Thymus (tissue), 11 donors: ENCODE measurements at regions not wholly inside any gene's neighbourhood (a gene's known extent, or its start where the extent isn't known, plus 50 kb on each side); places are given as distances from the start of the nearest gene placed in this dataset.

ENCODE experiments used
- DNase-seq, 9 donors: peaks; one replicate each; pipeline ENCODE4 v3.0.0-alpha.2; 2013; ENCODE audit warnings: low spot score in 9 of 9, low read depth in 6 of 9, missing footprints in 1 of 9
- H3K27ac ChIP-seq, 2 donors: one replicate each; pipeline ENCODE4 v1.5.1; 2013; ENCODE audit warnings: control low read depth in 1 of 2, low read depth in 1 of 2, low read length in 1 of 2, mild to moderate bottlenecking in 1 of 2, moderate library complexity in 1 of 2
- H3K27me3 ChIP-seq, 2 donors: one replicate each; pipeline ENCODE4 v1.5.1; 2013; ENCODE audit warnings: low read length in 1 of 2; ENCODE audit not compliant: control insufficient read depth in 2 of 2, insufficient read depth in 1 of 2
- H3K36me3 ChIP-seq, 2 donors: one replicate each; pipeline ENCODE4 v1.5.1; 2013; ENCODE audit warnings: low read length in 1 of 2, mild to moderate bottlenecking in 1 of 2, moderate library complexity in 1 of 2; ENCODE audit not compliant: control insufficient read depth in 2 of 2, insufficient read depth in 2 of 2
- H3K4me1 ChIP-seq, 2 donors: one replicate each; pipeline ENCODE4 v1.5.1; 2013; ENCODE audit warnings: low read length in 2 of 2; ENCODE audit not compliant: control insufficient read depth in 2 of 2, insufficient read depth in 2 of 2
- H3K4me3 ChIP-seq, 2 donors: one replicate each; pipeline ENCODE4 v1.5.1; 2013; ENCODE audit warnings: low read length in 2 of 2, control low read depth in 1 of 2, mild to moderate bottlenecking in 1 of 2
- H3K9me3 ChIP-seq, 2 donors: one replicate each; pipeline ENCODE4 v1.5.1; 2013; ENCODE audit warnings: low read length in 1 of 2, mild to moderate bottlenecking in 1 of 2; ENCODE audit not compliant: control insufficient read depth in 2 of 2, insufficient read depth in 1 of 2
- WGBS: extraction: QIAGEN DNeasy Blood & Tissue Kit; methylation state at CpG from one replicate; pipeline ENCODE4 v1.1.7; 2013; 5-methylcytosine and 5-hydroxymethylcytosine counted together
- donor health status: healthy.

DNA sequence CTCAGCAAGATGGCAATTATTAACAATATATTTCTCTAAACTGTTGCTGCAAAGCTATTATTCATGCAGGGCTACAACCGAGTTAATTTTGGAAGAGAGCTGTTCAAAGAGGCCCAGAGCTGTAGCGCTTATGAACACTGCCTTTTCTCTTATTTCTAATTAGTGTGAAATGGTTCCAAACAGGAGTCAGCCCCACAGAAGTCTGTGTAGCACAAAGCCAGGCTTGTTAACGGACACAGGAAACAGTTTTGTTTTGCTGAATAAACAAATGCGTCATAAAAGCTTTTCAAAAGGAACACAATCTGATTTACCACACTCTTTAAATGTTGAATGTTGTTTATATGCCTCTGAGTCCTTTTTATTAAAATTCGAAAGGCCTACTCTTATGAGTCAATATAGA lies 396.5 kb downstream of the ANXA1 start:
- WGBS: 83% methylated on average over 5 of the region's 5 CpGs
- no peak for DNase-seq

DNA sequence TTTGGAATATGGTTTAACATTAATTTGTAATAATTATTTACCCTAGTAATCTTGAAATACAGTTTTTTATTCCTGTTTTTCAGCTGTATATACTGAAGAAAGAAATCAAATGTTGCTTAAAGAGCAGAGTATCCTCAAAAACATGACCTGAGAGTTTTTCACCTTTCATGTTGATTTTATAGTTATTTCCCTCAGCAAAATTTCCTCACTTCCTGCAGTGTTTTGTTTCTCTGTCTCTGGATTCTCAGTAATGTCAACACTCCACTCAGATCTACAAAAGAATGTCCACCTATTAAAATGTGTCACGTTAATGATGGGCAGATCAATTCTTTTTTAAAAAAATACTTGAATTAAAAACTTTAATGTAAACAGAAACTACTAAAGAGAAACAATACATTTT lies 398.3 kb downstream of the ANXA1 start:
- no peak for DNase-seq
- H3K9me3 ChIP-seq: no peaks in the 10 kb centered on the region
- H3K27me3 ChIP-seq: no peaks in the 10 kb centered on the region
- H3K4me1 ChIP-seq: no peaks in the 10 kb centered on the region
- no peak overlapping the region for H3K4me3 ChIP-seq
- no peaks in the 10 kb centered on the region for H3K36me3 ChIP-seq
- H3K27ac ChIP-seq: no peak overlapping the region
- WGBS: 86% methylated on average over 1 of the region's 1 CpG

More for the DNA sequence above, 396.5 kb downstream of the ANXA1 start:
- Histone ChIP-seq H3K27me3 (no peaks in the 10 kb centered on the region), H3K27ac (no peak overlapping the region), H3K9me3 (no peaks in the 10 kb centered on the region), H3K36me3 (no peaks in the 10 kb centered on the region), H3K4me3 (no peak overlapping the region), H3K4me1 (no peaks in the 10 kb centered on the region)

DNA sequence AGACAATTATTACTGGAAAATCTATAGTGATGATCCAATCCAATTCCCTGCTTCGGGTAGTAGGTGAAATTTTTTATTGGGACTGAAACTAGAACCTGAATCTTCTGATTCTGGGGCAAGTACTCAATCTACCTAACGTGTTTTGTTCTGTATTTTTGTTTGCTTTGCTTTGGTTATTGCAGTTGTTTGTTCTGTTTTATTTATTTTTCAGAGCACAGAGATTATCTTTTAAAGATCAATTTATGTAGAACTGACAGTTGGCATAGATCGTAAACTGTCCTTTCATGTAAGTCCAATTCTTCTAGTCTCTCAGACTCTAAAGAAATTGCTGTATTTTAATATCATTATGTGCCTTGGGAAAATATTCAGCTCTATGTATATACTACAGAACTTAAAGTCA lies 401.6 kb downstream of the ANXA1 start:
- H3K27me3 ChIP-seq: no peaks in the 10 kb centered on the region
- DNase-seq: no peak
- H3K4me1 ChIP-seq: no peaks in the 10 kb centered on the region
- H3K36me3 ChIP-seq: no peaks in the 10 kb centered on the region
- no peak overlapping the region for H3K4me3 ChIP-seq
- WGBS: 62% methylated on average over 3 of the region's 3 CpGs
- H3K9me3 ChIP-seq: no peaks in the 10 kb centered on the region
- H3K27ac ChIP-seq: no peak overlapping the region

DNA sequence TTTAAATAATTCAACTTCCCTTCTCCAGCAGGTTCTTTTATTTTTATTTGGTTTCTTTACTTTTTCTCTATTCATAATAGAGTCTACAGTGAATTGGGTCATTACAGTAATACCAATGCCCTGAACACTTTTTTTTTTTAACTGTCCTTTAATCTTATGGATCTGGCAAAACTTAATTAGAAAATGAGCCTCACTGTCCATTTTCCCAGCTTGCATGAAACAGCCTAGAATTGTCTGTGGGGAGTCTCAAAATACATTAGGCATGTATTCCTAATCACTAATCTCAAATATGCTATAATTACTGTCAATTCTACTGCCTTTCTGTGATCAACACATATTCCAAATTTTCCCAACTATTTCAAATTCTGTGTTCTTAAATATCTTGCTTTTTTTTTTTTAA lies 406.8 kb downstream of the ANXA1 start:
- Histone ChIP-seq H3K36me3 (no peaks in the 10 kb centered on the region), H3K4me3 (no peak overlapping the region), H3K9me3 (no peaks in the 10 kb centered on the region), H3K4me1 (no peaks in the 10 kb centered on the region), H3K27me3 (no peaks in the 10 kb centered on the region), H3K27ac (no peak overlapping the region)
- DNase-seq: no peak

DNA sequence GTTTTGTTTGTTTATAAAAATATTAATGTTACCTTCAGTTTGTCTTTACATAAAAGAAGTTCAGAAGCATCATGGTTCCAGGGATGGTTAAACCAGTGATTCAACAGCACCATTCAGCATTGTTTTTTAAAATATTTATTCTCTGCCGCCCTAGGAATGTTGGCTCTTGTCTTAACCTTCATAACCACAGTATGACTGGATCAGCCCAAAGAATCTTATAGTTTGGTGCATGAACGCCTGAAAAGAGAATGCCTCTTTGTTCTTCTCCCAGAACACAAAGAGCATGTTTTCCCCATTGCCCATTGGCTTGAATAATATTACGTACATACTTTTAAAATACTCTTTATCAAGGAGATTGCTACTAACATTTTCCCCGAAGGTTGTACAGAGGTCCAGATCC lies 413.4 kb downstream of the ANXA1 start:
- 96% methylated on average over 4 of the region's 4 CpGs for WGBS
- no peaks in the 10 kb centered on the region for H3K27me3 ChIP-seq
- no peaks in the 10 kb centered on the region for H3K9me3 ChIP-seq
- no peaks in the 10 kb centered on the region for H3K4me1 ChIP-seq
- H3K27ac ChIP-seq: no peak overlapping the region
- H3K36me3 ChIP-seq: no peaks in the 10 kb centered on the region
- no peak overlapping the region for H3K4me3 ChIP-seq
- DNase-seq: no peak

DNA sequence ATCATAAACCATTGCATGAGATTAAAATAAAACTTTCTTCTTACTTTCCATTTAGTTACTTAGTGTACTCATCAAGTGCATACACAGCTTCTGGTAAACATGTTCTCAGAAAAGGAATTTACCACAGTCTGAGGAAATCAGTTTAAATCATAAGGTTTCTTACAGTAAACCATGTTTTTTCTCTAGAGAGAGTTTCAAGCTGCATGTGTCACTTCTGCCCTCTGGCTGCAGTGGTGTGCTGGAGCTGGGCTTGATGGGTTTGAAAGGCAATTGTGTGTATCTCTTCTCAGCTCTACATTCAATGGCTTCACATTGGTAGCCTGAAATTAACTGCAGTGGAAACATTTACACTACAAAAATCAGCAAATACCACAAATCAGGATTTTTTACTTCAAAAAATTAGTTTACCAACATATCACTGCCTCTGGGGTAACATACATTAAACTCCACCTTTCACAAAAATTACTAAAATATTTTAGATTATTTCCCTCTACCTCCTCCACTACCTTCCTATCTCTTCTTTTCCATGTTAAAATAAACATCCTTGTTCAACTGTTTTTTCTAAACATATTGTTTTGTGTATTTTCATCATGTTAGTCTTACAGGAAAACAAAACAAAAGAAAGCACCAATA lies 414.3 kb downstream of the ANXA1 start:
- Histone ChIP-seq H3K4me3 (no peak overlapping the region), H3K36me3 (no peaks in the 10 kb centered on the region), H3K9me3 (no peaks in the 10 kb centered on the region), H3K27ac (no peak overlapping the region), H3K27me3 (no peaks in the 10 kb centered on the region), H3K4me1 (no peaks in the 10 kb centered on the region)
- DNase-seq: peak in 3 of 9 donors; percentile 1 to 42 (median 16)

DNA sequence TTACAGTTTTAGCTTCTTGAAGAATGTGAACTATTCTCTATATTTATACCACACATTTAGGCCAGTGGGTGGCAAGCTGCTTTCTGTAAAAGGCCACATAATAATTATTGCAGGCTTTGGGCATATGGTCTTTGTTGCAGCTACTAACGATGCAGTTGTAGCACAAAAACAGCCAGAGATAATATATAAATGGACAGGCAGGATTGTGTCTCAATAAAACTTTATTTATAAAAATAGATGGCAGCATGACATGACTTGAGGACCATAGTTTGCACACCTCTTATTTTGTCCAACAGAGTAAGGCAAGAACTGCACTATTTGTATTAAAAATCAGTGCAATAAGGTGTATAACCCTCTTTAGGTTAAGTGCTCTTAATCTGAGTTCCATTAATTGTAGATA lies 415.0 kb downstream of the ANXA1 start:
- no peaks in the 10 kb centered on the region for H3K4me1 ChIP-seq
- no peak overlapping the region for H3K27ac ChIP-seq
- H3K36me3 ChIP-seq: no peaks in the 10 kb centered on the region
- no peak overlapping the region for H3K4me3 ChIP-seq
- H3K27me3 ChIP-seq: no peaks in the 10 kb centered on the region
- 83% methylated on average over 1 of the region's 1 CpG for WGBS
- H3K9me3 ChIP-seq: no peaks in the 10 kb centered on the region
- DNase-seq: no peak

DNA sequence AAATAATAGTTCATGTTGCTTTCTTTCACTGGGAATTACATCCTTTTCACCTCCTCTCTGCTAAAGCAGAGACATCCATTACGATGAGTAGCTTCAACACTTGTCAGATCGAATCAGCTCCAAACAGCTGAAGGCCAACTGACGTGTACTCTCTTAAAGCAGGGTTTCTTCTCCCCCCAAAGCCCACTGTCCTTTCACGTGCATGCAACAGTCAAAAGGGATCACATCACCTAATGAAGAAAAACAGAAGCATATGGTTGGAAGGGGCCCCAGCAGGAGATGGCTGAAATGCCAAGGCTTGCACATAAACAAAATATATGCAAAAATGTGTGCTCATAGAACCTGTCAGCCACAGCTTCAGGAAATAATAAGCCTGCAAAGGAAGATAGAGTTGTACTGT lies 421.6 kb downstream of the ANXA1 start:
- H3K27ac ChIP-seq: no peak overlapping the region
- no peaks in the 10 kb centered on the region for H3K36me3 ChIP-seq
- no peak overlapping the region for H3K4me3 ChIP-seq
- no peaks in the 10 kb centered on the region for H3K4me1 ChIP-seq
- no peaks in the 10 kb centered on the region for H3K27me3 ChIP-seq
- WGBS: 82% methylated on average over 4 of the region's 4 CpGs
- DNase-seq: no peak
- H3K9me3 ChIP-seq: no peaks in the 10 kb centered on the region

DNA sequence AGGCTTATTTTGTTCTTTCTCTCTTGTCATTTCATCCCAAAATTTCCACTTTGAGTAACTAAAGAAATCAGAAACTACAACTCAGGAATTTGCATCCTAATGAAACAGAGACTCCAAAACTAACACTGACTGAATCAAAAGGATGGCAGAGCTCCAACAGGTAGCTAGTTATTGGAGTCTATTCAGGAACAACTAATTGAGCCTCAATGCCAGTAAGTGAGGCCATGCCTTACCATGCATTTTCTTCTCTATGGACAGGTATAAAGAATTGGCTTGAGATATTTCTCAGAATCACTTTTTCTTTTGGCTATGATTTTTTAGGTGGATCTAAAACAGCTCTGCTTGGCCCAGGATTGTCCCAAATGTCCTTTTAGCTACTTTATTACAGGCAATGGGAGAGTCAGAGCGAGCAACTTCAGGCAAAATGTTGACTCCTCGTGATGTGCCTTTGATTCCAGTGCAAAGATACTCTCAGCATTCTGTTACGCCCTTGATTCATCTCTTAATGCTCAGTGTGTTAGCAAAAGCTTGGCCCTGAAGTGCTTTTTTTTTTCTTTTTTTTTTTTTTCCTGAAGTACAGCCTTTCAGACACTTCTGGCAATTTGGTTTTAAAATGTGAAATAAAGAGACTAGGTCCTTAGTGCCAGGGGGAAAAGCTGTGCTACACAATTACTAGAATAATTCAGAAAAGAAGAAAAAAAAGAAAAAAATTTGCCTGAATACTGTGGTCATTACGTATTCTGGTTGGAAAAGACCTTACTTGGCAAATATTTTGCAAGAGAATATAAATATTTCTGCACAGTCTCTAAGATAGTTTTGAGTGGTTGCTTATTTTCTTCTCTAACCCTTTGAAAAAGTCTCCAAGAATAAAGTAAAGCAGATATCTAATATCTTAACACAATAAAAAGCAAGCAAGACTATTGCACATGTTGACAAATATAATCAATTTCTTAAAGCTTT lies 423.7 kb downstream of the ANXA1 start:
- H3K9me3 ChIP-seq: no peaks in the 10 kb centered on the region
- no peaks in the 10 kb centered on the region for H3K4me1 ChIP-seq
- 83% methylated on average over 4 of the region's 4 CpGs for WGBS
- no peak overlapping the region for H3K4me3 ChIP-seq
- no peak overlapping the region for H3K27ac ChIP-seq
- DNase-seq: no peak
- no peaks in the 10 kb centered on the region for H3K27me3 ChIP-seq
- H3K36me3 ChIP-seq: no peaks in the 10 kb centered on the region
